Nephron (organoid): ENCODE measurements at regions not wholly inside any gene's neighbourhood (a gene's known extent, or its start where the extent isn't known, plus 50 kb on each side); places are given as distances from the start of the nearest gene placed in this dataset.

Experiments used
- H3K27ac Mint-ChIP-seq, 3 experiments: 2 replicates each; pipeline ENCODE4 v1.8.0; 2020; ENCODE audit warnings: mixed read lengths in 3 of 3, mild to moderate bottlenecking in 2 of 3, moderate library complexity in 1 of 3
- H3K27me3 Mint-ChIP-seq: 2 replicates; pipeline ENCODE4 v1.8.0; 2021; ENCODE audit warnings: low read depth, mild to moderate bottlenecking, moderate library complexity, mixed read lengths
- H3K36me3 Mint-ChIP-seq: 2 replicates; pipeline ENCODE4 v1.8.0; 2020; ENCODE audit warnings: low read depth, mixed read lengths
- H3K4me1 Mint-ChIP-seq: 2 replicates; pipeline ENCODE4 v1.8.0; 2020; ENCODE audit warnings: mixed read lengths
- H3K4me3 Mint-ChIP-seq, 3 experiments: 2 replicates each; pipeline ENCODE4 v1.8.0; 2020; ENCODE audit warnings: mild to moderate bottlenecking in 3 of 3, mixed read lengths in 3 of 3, moderate library complexity in 2 of 3
- H3K9me3 Mint-ChIP-seq: 2 replicates; pipeline ENCODE4 v1.8.0; 2020; ENCODE audit warnings: mixed read lengths
- CTCF ChIP-seq, 3 experiments: fragments of 200-600 bp; sonication (generic); IDR thresholded peaks; one replicate each; pipeline ENCODE4 v1.5.0; 2021; ENCODE audit warnings: antibody characterized with exemption in 3 of 3; ENCODE audit not compliant: unreplicated experiment in 3 of 3

- no peak overlapping the region for H3K27ac Mint-ChIP-seq
- no peaks in the 10 kb centered on the region for H3K36me3 Mint-ChIP-seq
- H3K27me3 Mint-ChIP-seq, result no peaks in the 10 kb centered on the region
- no peak for TF ChIP-seq CTCF (IDR thresholded peaks at IDR 0.05; ENCODE audit: unreplicated experiment in 3 of 3)
- no peaks in the 10 kb centered on the region for H3K4me1 Mint-ChIP-seq
- H3K9me3 Mint-ChIP-seq, result no peaks in the 10 kb centered on the region
- H3K4me3 Mint-ChIP-seq, result no peak overlapping the region
These were observed 1015.0 kb downstream of the CDH9 start for GRCh38 chr5:26023361-26023760.

DNA sequence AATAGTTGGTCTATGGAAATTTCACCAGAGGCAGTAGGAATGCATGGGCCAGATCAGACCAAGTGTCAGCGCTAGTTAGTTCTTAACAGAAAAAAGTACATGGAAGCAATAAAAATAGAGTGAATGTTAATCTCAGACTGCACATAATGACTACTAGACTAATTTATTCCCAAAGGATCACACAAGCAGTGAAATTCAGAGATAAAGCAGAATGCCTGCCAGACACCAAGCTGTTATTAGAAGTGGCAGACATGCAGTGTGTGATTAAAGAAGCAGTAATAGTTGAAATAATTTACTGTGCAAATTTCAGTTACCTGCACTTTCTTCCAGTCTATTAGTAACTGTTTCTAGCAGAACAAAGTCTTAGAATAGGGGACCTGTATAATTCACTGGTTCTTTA is 1024.2 kb downstream of the CDH9 start:
- Mint-ChIP-seq H3K27ac (no peak overlapping the region), H3K4me1 (no peaks in the 10 kb centered on the region), H3K36me3 (no peaks in the 10 kb centered on the region), H3K27me3 (no peaks in the 10 kb centered on the region), H3K9me3 (no peaks in the 10 kb centered on the region), H3K4me3 (no peak overlapping the region)
- no peak for TF ChIP-seq CTCF (IDR thresholded peaks at IDR 0.05; ENCODE audit: unreplicated experiment in 3 of 3)

DNA sequence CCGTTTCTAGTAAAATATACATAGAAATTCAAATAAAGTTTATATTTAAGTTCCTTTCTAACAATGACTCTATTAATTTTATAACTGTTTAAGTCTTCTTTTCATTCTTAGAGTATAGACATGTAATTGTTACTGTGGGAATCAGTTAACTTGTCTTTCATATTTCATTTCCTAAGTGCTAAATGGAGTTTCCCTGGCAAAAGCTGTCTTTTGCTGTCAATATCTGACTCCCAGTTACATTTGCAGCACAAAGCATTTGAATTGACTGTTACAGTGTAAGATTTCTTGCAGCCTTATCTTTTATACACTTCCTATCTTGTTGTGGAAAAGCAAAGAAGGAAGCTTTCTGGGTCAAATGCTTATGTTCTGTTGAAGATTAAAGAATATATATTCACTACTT is 1026.3 kb downstream of the CDH9 start:
- H3K27me3 Mint-ChIP-seq, result no peaks in the 10 kb centered on the region
- H3K27ac Mint-ChIP-seq, result no peak overlapping the region
- no peak for TF ChIP-seq CTCF (IDR thresholded peaks at IDR 0.05; ENCODE audit: unreplicated experiment in 3 of 3)
- H3K9me3 Mint-ChIP-seq, result no peaks in the 10 kb centered on the region
- no peak overlapping the region for H3K4me3 Mint-ChIP-seq
- no peaks in the 10 kb centered on the region for H3K4me1 Mint-ChIP-seq
- no peaks in the 10 kb centered on the region for H3K36me3 Mint-ChIP-seq

DNA sequence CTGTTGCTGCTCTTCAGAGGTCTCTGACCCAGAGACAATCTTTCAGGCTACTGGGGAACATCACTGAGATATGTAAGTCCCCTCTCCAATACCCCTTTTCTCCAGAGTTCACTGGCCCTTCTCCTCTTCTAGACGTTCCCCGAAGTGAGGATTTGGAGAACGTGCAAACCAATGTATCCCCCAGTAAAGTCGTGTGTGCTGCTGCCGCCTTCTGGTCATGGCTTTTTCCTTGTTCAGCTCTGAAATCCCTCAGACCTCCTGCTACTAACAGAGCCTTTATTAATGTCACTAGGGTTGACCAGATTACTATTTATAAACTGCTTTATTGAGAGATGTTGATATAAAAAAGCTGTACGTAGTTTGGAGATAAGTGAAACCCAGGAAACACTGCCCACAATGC is 1028.6 kb downstream of the CDH9 start:
- H3K27me3 Mint-ChIP-seq, result no peaks in the 10 kb centered on the region
- no peaks in the 10 kb centered on the region for H3K9me3 Mint-ChIP-seq

GRCh38 chr5:26003966-26004365 is 1034.4 kb downstream of the CDH9 start:
- H3K4me3 Mint-ChIP-seq, result no peak overlapping the region
- H3K27me3 Mint-ChIP-seq, result no peaks in the 10 kb centered on the region
- no peaks in the 10 kb centered on the region for H3K9me3 Mint-ChIP-seq
- H3K4me1 Mint-ChIP-seq, result no peaks in the 10 kb centered on the region
- TF ChIP-seq CTCF (IDR thresholded peaks at IDR 0.05; ENCODE audit: unreplicated experiment in 3 of 3), result no peak
- H3K36me3 Mint-ChIP-seq, result no peaks in the 10 kb centered on the region
- peak overlapping the region in 1 of 3 experiments; percentile 4 for H3K27ac Mint-ChIP-seq

More for the DNA sequence above, 1028.6 kb downstream of the CDH9 start:
- Mint-ChIP-seq H3K27ac (no peak overlapping the region), H3K36me3 (no peaks in the 10 kb centered on the region), H3K4me3 (no peak overlapping the region), H3K4me1 (no peaks in the 10 kb centered on the region)
- peak; percentile 20 to 51 (median 36) for TF ChIP-seq CTCF (IDR thresholded peaks at IDR 0.05; ENCODE audit: unreplicated experiment in 3 of 3)

DNA sequence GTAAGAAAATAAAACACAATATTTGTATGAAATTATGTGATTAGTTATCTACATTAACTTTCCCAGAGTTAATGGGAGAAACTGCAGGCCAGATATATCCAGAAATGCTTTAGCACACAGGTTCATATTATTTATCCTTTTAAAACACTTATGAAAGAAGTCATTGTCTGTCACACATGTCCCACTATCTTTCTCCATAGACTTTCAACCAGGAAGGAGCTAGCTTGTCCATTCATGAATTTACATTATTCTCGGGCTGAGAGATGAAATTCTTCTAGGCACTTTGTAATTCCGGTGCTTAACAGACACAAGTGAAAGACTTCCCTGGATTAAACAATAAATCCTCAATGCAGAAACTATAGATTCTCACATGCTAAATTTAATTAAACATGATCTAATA is 1043.2 kb downstream of the CDH9 start:
- H3K9me3 Mint-ChIP-seq, result no peaks in the 10 kb centered on the region
- H3K27me3 Mint-ChIP-seq, result no peaks in the 10 kb centered on the region
- H3K4me1 Mint-ChIP-seq, result no peaks in the 10 kb centered on the region
- no peak overlapping the region for H3K27ac Mint-ChIP-seq
- no peaks in the 10 kb centered on the region for H3K36me3 Mint-ChIP-seq
- TF ChIP-seq CTCF (IDR thresholded peaks at IDR 0.05; ENCODE audit: unreplicated experiment in 3 of 3), result no peak
- H3K4me3 Mint-ChIP-seq, result no peak overlapping the region
